Ishikawa (cell line): ENCODE measurements at regions not wholly inside any gene's neighbourhood (a gene's known extent, or its start where the extent isn't known, plus 50 kb on each side); places are given as distances from the start of the nearest gene placed in this dataset.

Experiments used
- CEBPB ChIP-seq: IDR thresholded peaks from 2 replicates; pipeline ENCODE4 v1.6.1; 2012
- CREB1 ChIP-seq: IDR thresholded peaks from 2 replicates; pipeline ENCODE4 v1.6.1; 2012; ENCODE audit warnings: low read depth
- EGR1 ChIP-seq: IDR thresholded peaks from 2 replicates; pipeline ENCODE4 v1.6.1; 2012
- EP300 ChIP-seq: IDR thresholded peaks from 2 replicates; pipeline ENCODE4 v1.6.1; 2012; ENCODE audit warnings: borderline replicate concordance
- FOXM1 ChIP-seq: IDR thresholded peaks from 2 replicates; pipeline ENCODE4 v1.6.1; 2012; ENCODE audit warnings: low read depth, borderline replicate concordance
- NFIC ChIP-seq: IDR thresholded peaks from 2 replicates; pipeline ENCODE4 v1.6.1; 2012
- RAD21 ChIP-seq: IDR thresholded peaks from 2 replicates; pipeline ENCODE4 v1.6.1; 2012; ENCODE audit warnings: low read depth
- TAF1 ChIP-seq: IDR thresholded peaks from 2 replicates; pipeline ENCODE4 v1.6.1; 2012; ENCODE audit warnings: low read depth, mild to moderate bottlenecking
- TCF12 ChIP-seq: IDR thresholded peaks from 2 replicates; pipeline ENCODE4 v1.6.1; 2012; ENCODE audit warnings: low read depth
- TEAD4 ChIP-seq: IDR thresholded peaks from 2 replicates; pipeline ENCODE4 v1.6.1; 2012
- YY1 ChIP-seq: IDR thresholded peaks from 2 replicates; pipeline ENCODE4 v1.6.1; 2012; ENCODE audit warnings: low read depth
- ZBTB7A ChIP-seq: IDR thresholded peaks from 2 replicates; pipeline ENCODE4 v1.6.1; 2012; ENCODE audit warnings: low read depth
- TF ChIP-seq, protein P1 (sequence below): IDR thresholded peaks from 2 replicates; pipeline ENCODE4 v1.6.1; 2012
- TF ChIP-seq, protein P2 (sequence below): IDR thresholded peaks from 2 replicates; pipeline ENCODE4 v1.6.1; 2012
- TF ChIP-seq, protein P3 (sequence below): IDR thresholded peaks from 2 replicates; pipeline ENCODE4 v1.6.1; 2012; ENCODE audit warnings: low read depth, mild to moderate bottlenecking

DNA sequence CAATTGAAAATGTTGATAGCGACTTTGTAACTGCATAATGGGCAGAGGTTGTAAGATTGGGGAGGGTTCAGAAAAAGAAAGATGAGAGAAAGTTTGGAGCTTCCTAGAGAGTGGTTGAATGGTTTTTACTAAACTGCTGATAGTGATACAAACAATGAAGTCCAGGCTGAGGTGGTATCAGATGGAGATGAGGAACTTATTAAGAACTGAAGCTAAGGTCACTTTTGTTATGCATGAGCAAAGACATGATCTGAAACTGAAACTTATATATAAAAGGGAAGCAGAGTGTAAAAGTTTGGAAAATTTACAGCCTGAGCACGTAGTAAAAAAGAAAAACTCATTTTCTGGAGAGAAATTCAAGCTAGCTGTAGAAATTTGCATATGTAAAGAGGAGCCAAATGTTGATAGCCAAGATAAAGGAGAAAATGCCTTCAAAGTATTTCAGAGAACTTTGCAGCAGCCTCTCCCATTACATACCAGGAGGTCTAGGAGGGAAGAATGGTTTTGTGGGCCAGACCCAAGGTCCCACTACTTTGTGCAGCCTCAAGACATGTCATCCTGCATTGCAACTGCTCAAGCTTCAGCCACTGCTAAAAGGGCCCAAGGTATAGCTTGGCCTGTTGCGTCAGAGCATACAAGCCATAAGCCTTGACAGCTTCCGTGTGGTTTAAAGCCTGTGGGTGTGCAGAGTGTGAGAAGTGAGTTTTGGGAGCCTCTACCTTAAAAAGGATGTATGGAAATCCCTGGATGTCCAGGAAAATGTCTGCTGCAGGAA lies 843.9 kb downstream of the AMY1C start:
- no peak for TF ChIP-seq EP300
- TF ChIP-seq TEAD4, result no peak
- TF ChIP-seq, protein P1, sequence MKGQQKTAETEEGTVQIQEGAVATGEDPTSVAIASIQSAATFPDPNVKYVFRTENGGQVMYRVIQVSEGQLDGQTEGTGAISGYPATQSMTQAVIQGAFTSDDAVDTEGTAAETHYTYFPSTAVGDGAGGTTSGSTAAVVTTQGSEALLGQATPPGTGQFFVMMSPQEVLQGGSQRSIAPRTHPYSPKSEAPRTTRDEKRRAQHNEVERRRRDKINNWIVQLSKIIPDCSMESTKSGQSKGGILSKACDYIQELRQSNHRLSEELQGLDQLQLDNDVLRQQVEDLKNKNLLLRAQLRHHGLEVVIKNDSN, result no peak

DNA sequence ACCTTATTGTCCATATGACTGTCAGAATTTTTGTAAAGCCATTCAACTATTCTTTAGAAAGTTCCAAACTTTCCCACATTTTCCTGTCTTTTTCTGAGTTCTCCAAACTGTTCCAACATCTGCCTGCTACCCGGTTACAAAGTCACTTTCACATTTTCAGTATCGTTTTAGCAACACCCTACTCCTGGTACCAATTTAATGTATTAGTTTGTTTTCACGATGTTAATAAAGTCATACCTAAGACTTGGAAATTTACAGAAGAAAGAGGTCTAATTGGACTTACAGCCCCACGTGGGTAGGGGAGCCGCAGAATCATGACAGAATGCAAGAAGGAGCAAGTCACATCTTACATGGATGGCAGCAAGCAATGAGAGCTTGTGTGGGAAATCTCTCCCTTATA lies 867.8 kb downstream of the AMY1C start:
- TF ChIP-seq NFIC, result no peak
- TF ChIP-seq, protein P2, sequence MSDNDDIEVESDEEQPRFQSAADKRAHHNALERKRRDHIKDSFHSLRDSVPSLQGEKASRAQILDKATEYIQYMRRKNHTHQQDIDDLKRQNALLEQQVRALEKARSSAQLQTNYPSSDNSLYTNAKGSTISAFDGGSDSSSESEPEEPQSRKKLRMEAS, result no peak
- no peak for TF ChIP-seq TEAD4
- no peak for TF ChIP-seq EP300
- TF ChIP-seq EGR1, result no peak
- no peak for TF ChIP-seq TAF1
- no peak for TF ChIP-seq CREB1
- TF ChIP-seq CEBPB, result no peak
- TF ChIP-seq FOXM1, result no peak
- TF ChIP-seq TCF12, result no peak
- TF ChIP-seq ZBTB7A, result no peak
- no peak for TF ChIP-seq YY1
- TF ChIP-seq, protein P1, result no peak
- no peak for TF ChIP-seq RAD21
- TF ChIP-seq, protein P3, sequence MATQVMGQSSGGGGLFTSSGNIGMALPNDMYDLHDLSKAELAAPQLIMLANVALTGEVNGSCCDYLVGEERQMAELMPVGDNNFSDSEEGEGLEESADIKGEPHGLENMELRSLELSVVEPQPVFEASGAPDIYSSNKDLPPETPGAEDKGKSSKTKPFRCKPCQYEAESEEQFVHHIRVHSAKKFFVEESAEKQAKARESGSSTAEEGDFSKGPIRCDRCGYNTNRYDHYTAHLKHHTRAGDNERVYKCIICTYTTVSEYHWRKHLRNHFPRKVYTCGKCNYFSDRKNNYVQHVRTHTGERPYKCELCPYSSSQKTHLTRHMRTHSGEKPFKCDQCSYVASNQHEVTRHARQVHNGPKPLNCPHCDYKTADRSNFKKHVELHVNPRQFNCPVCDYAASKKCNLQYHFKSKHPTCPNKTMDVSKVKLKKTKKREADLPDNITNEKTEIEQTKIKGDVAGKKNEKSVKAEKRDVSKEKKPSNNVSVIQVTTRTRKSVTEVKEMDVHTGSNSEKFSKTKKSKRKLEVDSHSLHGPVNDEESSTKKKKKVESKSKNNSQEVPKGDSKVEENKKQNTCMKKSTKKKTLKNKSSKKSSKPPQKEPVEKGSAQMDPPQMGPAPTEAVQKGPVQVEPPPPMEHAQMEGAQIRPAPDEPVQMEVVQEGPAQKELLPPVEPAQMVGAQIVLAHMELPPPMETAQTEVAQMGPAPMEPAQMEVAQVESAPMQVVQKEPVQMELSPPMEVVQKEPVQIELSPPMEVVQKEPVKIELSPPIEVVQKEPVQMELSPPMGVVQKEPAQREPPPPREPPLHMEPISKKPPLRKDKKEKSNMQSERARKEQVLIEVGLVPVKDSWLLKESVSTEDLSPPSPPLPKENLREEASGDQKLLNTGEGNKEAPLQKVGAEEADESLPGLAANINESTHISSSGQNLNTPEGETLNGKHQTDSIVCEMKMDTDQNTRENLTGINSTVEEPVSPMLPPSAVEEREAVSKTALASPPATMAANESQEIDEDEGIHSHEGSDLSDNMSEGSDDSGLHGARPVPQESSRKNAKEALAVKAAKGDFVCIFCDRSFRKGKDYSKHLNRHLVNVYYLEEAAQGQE, result no peak

DNA sequence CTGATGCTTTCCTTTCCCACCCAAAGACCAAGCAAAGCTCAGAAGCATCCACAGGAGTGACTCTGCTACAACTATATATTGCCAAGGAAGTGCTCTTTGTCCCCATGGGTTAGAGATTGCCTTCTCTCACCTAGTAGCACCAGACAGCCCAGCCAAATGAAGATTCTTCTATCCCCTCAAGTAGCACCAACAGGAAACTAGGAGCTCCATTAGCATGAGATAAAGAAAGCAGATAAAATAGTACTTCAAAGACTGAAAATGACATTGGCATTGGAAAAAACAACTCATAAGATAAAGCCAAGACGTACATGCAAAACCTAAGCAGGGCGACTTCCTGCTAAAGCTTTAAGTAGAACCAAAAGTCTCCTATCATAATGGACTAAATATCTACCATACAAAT lies 871.5 kb downstream of the AMY1C start:
- no peak for TF ChIP-seq TEAD4
- TF ChIP-seq TAF1, result no peak
- no peak for TF ChIP-seq YY1
- TF ChIP-seq CREB1, result no peak
- TF ChIP-seq TCF12, result no peak

DNA sequence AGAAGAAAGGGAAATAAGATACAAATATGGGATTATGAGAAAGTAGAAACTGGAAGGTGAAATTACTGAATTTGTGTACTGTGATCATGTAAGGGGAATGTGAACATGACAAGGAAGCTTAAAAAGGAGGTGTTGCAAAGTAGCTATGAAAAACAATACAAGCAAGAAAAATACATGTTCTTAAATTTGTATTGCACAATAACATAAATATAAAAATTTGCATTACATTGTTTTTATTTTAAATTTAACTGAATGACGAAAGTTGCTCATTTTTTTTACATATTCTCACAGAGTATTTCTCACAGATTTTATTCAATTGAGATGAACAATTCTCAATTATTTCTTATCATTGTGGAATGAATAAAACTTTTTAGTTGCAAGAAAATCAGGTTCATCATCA lies 874.8 kb downstream of the AMY1C start:
- TF ChIP-seq, protein P3, result no peak
- TF ChIP-seq, protein P1, result no peak
- TF ChIP-seq TAF1 (no peak), TCF12 (no peak), FOXM1 (no peak), RAD21 (no peak), TEAD4 (no peak), EP300 (no peak), ZBTB7A (no peak), CREB1 (no peak), CEBPB (no peak), YY1 (no peak), NFIC (no peak)
- TF ChIP-seq, protein P2, result no peak

DNA sequence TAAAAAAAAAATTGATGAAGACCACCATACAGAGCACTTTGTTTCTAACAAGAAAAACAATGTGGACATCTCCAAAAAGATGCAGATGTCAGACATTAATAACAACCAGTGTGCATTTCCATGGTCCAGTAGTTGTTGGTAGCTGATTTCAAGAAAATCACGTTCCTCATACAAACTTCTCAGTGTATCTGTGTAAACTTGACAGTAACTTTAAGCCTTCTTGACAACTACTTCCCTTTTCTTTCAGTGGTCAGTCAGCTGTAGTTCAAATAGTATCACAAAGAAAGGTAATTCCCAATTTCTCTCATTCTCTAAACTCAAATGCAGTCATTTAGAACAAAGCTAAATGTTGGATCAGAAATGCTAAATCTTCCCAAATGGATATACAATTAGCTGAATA lies 879.9 kb downstream of the AMY1C start:
- TF ChIP-seq, protein P2, result no peak
- no peak for TF ChIP-seq RAD21
- TF ChIP-seq YY1, result no peak
- no peak for TF ChIP-seq EP300

DNA sequence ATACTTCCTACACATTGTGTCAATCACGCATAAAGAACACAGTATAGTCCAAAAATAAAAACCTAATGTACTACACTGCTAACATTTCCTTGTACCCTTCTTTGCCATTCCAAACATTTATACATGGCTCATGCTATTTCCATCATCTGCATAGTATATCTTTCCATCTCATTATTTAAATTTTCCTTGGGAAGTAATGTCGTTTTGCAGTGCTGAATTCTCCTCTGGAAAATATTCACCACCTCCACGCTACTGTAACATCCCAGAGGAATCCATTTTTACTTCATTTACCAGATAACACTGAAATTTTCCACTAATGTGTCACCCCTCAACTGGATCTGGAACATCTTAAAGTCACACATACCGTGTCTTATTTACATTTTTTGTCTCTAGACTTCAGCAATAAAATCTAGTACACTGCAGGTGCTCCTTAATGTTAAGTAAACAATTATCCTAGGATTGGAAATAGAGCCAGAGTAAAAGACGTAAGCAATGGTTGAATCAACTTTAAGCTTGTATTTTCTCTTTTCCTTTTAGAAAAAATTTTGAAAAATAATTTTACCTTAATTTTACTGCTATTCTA lies 881.0 kb downstream of the AMY1C start:
- TF ChIP-seq CEBPB, result no peak
- no peak for TF ChIP-seq NFIC
- no peak for TF ChIP-seq TEAD4
- TF ChIP-seq, protein P2, result no peak
- TF ChIP-seq, protein P3, result no peak
- TF ChIP-seq CREB1, result no peak
- TF ChIP-seq ZBTB7A, result no peak
- TF ChIP-seq RAD21, result no peak
- no peak for TF ChIP-seq YY1
- no peak for TF ChIP-seq EP300
- TF ChIP-seq TAF1, result no peak
- TF ChIP-seq FOXM1, result no peak
